ENCODE measurements at regions not wholly inside any gene's neighbourhood (a gene's known extent, or its start where the extent isn't known, plus 50 kb on each side); places are given as distances from the start of the nearest gene placed in this dataset.

DNA sequence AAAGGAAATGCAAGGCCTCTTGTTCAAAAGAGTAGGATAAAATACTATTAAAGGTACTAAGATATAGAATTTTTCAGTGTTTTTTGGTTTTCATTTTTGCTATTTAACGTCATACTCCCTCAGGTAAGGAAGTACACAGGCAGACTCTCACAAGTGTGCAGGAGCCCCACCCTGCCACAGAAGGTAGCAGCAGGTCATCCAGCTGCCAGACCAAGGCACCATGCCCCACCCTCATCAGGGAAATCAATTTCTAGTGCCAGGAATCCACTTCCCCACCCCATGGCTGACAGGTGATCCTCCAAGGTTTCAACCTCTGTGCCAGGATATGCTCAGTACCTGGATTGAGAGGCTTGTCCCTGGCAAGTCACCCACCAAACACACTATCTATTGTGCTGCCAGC is 712.9 kb downstream of the SORCS3 start:
- TF ChIP-seq, protein P1, sequence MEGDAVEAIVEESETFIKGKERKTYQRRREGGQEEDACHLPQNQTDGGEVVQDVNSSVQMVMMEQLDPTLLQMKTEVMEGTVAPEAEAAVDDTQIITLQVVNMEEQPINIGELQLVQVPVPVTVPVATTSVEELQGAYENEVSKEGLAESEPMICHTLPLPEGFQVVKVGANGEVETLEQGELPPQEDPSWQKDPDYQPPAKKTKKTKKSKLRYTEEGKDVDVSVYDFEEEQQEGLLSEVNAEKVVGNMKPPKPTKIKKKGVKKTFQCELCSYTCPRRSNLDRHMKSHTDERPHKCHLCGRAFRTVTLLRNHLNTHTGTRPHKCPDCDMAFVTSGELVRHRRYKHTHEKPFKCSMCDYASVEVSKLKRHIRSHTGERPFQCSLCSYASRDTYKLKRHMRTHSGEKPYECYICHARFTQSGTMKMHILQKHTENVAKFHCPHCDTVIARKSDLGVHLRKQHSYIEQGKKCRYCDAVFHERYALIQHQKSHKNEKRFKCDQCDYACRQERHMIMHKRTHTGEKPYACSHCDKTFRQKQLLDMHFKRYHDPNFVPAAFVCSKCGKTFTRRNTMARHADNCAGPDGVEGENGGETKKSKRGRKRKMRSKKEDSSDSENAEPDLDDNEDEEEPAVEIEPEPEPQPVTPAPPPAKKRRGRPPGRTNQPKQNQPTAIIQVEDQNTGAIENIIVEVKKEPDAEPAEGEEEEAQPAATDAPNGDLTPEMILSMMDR (IDR thresholded peaks at IDR 0.05; ENCODE audit: insufficient read depth, low read depth, low read length), result no peak
- H3K36me3 ChIP-seq (ENCODE audit: control insufficient read depth, insufficient read depth, low read length), result no peaks in the 10 kb centered on the region
- H3K4me3 ChIP-seq (ENCODE audit: low read depth, low read length), result no peak overlapping the region
- POLR2A ChIA-PET, result no interaction called here
- CTCF ChIA-PET, result no interaction called here
- no peak for DNase-seq (ENCODE audit: low read depth)
- no peaks in the 10 kb centered on the region for H3K27me3 ChIP-seq (ENCODE audit: control insufficient read depth, insufficient read depth, low read length)

DNA sequence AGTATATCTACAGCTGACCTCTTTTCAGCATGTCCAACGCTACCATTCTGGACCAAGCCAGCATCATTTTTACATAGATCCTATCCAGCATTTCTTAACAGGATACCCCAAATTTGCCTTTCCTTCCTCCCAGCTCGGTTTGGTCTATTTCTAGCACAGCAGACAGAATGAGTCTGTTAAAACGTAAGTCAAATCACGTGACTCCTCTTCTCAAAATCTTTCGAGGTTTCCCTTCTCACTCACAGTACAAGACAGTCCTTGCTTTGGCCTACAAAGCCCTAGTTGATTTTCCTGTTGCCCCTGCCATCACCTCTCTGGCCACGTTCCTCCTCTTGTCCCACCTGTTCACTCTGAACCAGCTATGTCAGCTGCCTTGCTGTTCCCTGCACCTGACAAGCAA is 711.7 kb downstream of the SORCS3 start:
- DNase-seq (ENCODE audit: low read depth), result no peak
- Histone ChIP-seq H3K27me3 (ENCODE audit: control insufficient read depth, insufficient read depth, low read length) (no peaks in the 10 kb centered on the region), H3K36me3 (ENCODE audit: control insufficient read depth, insufficient read depth, low read length) (no peaks in the 10 kb centered on the region), H3K4me3 (ENCODE audit: low read depth, low read length) (no peak overlapping the region)
- TF ChIP-seq, protein P1 (IDR thresholded peaks at IDR 0.05; ENCODE audit: insufficient read depth, low read depth, low read length), result no peak
- POLR2A ChIA-PET, result no interaction called here
- CTCF ChIA-PET, result no interaction called here

DNA sequence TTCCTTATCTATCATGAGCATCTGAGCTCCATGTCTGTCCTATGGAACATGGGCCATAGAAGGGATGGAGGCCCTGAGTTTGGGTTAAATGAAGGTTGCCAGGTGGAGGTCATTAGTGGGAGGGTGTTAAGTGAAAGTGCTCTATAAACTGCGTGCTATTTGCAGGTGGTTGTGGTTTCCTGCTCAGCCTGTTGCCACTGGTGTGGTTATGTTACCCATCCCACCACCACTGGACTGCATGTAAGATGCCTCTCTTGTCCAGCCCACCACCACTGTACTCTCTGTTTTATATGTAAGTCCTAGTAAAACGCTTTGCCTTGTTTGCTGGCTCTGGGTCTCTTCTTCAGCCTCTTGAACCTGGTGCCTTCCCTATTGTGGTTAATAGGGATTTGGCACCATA is 711.2 kb downstream of the SORCS3 start:
- TF ChIP-seq, protein P1 (IDR thresholded peaks at IDR 0.05; ENCODE audit: insufficient read depth, low read depth, low read length), result no peak
- ChIA-PET CTCF (no interaction called here), POLR2A (no interaction called here)
- no peak for DNase-seq (ENCODE audit: low read depth)
- no peak overlapping the region for H3K4me3 ChIP-seq (ENCODE audit: low read depth, low read length)
- no peaks in the 10 kb centered on the region for H3K27me3 ChIP-seq (ENCODE audit: control insufficient read depth, insufficient read depth, low read length)
- H3K36me3 ChIP-seq (ENCODE audit: control insufficient read depth, insufficient read depth, low read length), result no peaks in the 10 kb centered on the region

DNA sequence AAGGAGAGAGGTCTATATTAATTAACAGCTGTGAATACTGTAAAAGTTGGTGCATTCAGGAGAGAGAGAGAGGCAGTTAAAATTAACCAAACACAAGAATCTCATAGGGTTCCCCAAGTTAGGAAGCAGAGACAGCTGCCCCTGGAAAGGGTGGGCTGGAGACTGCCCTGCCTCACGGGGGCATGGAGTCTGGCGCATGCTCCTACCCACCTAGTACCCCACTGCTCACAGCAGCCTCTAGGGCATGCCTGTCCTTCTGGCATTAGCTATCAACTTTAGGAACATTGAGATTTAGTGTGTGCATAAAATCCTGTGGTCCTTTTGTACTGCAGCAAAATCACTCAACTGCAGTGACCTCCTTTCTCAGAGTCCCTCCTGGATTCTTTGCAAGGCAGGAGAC is 710.1 kb downstream of the SORCS3 start:
- no peaks in the 10 kb centered on the region for H3K36me3 ChIP-seq (ENCODE audit: control insufficient read depth, insufficient read depth, low read length)
- ChIA-PET CTCF (no interaction called here), POLR2A (no interaction called here)

DNA sequence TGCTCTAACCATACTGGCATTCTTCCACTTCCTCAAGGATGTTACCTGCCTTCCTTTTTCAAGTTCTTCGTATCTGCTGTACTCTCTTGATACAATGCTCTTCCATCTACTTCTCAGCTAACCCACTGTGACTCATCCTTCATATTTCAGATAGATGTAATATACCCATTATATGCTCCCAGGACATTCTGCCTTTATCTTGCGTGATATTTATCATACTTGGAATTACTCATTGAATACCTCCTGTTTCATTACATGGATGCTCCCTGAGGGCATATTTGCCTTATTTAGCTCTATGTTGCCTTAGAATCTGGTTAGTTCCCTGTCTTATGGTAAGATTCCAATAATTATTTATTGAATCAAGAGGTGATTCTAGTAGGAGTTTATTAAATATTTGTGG is 706.4 kb downstream of the SORCS3 start:
- Histone ChIP-seq H3K36me3 (ENCODE audit: control insufficient read depth, insufficient read depth, low read length) (no peaks in the 10 kb centered on the region), H3K4me3 (ENCODE audit: low read depth, low read length) (no peak overlapping the region), H3K27me3 (ENCODE audit: control insufficient read depth, insufficient read depth, low read length) (no peaks in the 10 kb centered on the region)
- ChIA-PET CTCF (no interaction called here), POLR2A (no interaction called here)
- TF ChIP-seq, protein P1 (IDR thresholded peaks at IDR 0.05; ENCODE audit: insufficient read depth, low read depth, low read length), result no peak
- no peak for DNase-seq (ENCODE audit: low read depth)

More for the DNA sequence above, 710.1 kb downstream of the SORCS3 start:
- Histone ChIP-seq H3K27me3 (ENCODE audit: control insufficient read depth, insufficient read depth, low read length) (no peaks in the 10 kb centered on the region), H3K4me3 (ENCODE audit: low read depth, low read length) (no peak overlapping the region)
- no peak for DNase-seq (ENCODE audit: low read depth)
- TF ChIP-seq, protein P1 (IDR thresholded peaks at IDR 0.05; ENCODE audit: insufficient read depth, low read depth, low read length), result no peak
